ENCODE measurements at regions not wholly inside any gene's neighbourhood (a gene's known extent, or its start where the extent isn't known, plus 50 kb on each side); places are given as distances from the start of the nearest gene placed in this dataset.

GRCh38 chr4:123821861-123822260, 425.3 kb downstream of the SPRY1 start:
- POLR2A ChIA-PET, result no interaction called here

GRCh38 chr4:123822353-123822752, 425.8 kb downstream of the SPRY1 start:
- no peak for TF ChIP-seq CTCF (IDR thresholded peaks at IDR 0.05; ENCODE audit: insufficient read depth, low read depth, low read length)
- no peak overlapping the region for H3K4me3 ChIP-seq (ENCODE audit: low read depth, low read length)
- H3K27me3 ChIP-seq (ENCODE audit: control insufficient read depth, insufficient read depth, low read length), result no peaks in the 10 kb centered on the region
- DNase-seq (ENCODE audit: low read depth), result no peak
- CTCF ChIA-PET, result no interaction called here
- H3K36me3 ChIP-seq (ENCODE audit: control insufficient read depth, insufficient read depth, low read length), result no peaks in the 10 kb centered on the region
- POLR2A ChIA-PET, result no interaction called here

More at GRCh38 chr4:123821861-123822260, 425.3 kb downstream of the SPRY1 start:
- Histone ChIP-seq H3K27me3 (ENCODE audit: control insufficient read depth, insufficient read depth, low read length) (no peaks in the 10 kb centered on the region), H3K4me3 (ENCODE audit: low read depth, low read length) (no peak overlapping the region), H3K36me3 (ENCODE audit: control insufficient read depth, insufficient read depth, low read length) (no peaks in the 10 kb centered on the region)
- CTCF ChIA-PET, result no interaction called here
- DNase-seq (ENCODE audit: low read depth), result peak; percentile 54
- no peak for TF ChIP-seq CTCF (IDR thresholded peaks at IDR 0.05; ENCODE audit: insufficient read depth, low read depth, low read length)

GRCh38 chr4:123823244-123823643, 426.6 kb downstream of the SPRY1 start:
- CTCF ChIA-PET, result no interaction called here
- no peak overlapping the region for H3K4me3 ChIP-seq (ENCODE audit: low read depth, low read length)
- no peak for DNase-seq (ENCODE audit: low read depth)
- TF ChIP-seq CTCF (IDR thresholded peaks at IDR 0.05; ENCODE audit: insufficient read depth, low read depth, low read length), result no peak
- no peaks in the 10 kb centered on the region for H3K36me3 ChIP-seq (ENCODE audit: control insufficient read depth, insufficient read depth, low read length)
- POLR2A ChIA-PET, result no interaction called here
- H3K27me3 ChIP-seq (ENCODE audit: control insufficient read depth, insufficient read depth, low read length), result no peaks in the 10 kb centered on the region

GRCh38 chr4:123824524-123824923, 427.9 kb downstream of the SPRY1 start:
- H3K27me3 ChIP-seq (ENCODE audit: control insufficient read depth, insufficient read depth, low read length), result no peaks in the 10 kb centered on the region
- TF ChIP-seq CTCF (IDR thresholded peaks at IDR 0.05; ENCODE audit: insufficient read depth, low read depth, low read length), result no peak
- POLR2A ChIA-PET, result interaction anchor here (0.7 kb wide), 1 partner anchor 14 kb away, joined by 3 read pairs; no protein-coding TSS in a partner anchor
- H3K36me3 ChIP-seq (ENCODE audit: control insufficient read depth, insufficient read depth, low read length), result no peaks in the 10 kb centered on the region
- CTCF ChIA-PET, result no interaction called here
- H3K4me3 ChIP-seq (ENCODE audit: low read depth, low read length), result no peak overlapping the region
- DNase-seq (ENCODE audit: low read depth), result no peak

- no peak for TF ChIP-seq CTCF (IDR thresholded peaks at IDR 0.05; ENCODE audit: insufficient read depth, low read depth, low read length)
- CTCF ChIA-PET, result no interaction called here
Observed at GRCh38 chr4:123825596-123826291, 429.1 kb downstream of the SPRY1 start.

More at GRCh38 chr4:123825596-123826291, 429.1 kb downstream of the SPRY1 start:
- no peak for DNase-seq (ENCODE audit: low read depth)
- POLR2A ChIA-PET, result no interaction called here
- Histone ChIP-seq H3K27me3 (ENCODE audit: control insufficient read depth, insufficient read depth, low read length) (no peaks in the 10 kb centered on the region), H3K36me3 (ENCODE audit: control insufficient read depth, insufficient read depth, low read length) (no peaks in the 10 kb centered on the region), H3K4me3 (ENCODE audit: low read depth, low read length) (no peak overlapping the region)
